ENCODE measurements at regions not wholly inside any gene's neighbourhood (a gene's known extent, or its start where the extent isn't known, plus 50 kb on each side); places are given as distances from the start of the nearest gene placed in this dataset.
"Not testable (repeated sequence)": the region's sequence is repeated elsewhere in the genome, so short reads cannot be mapped to it uniquely, and the experiment has no call there.

- no peaks in the 10 kb centered on the region for H3K9me3 ChIP-seq (ENCODE audit: control insufficient read depth, low read length)
- H3K4me3 ChIP-seq (ENCODE audit: extremely low read depth, insufficient read depth, low read length, poor library complexity, severe bottlenecking): no peak overlapping the region
- WGBS, 2 experiments (ENCODE audit: insufficient coverage in 2 of 2): 81 to 84% methylated on average over 3 of the region's 4 CpGs
- no peak overlapping the region for H3K27ac ChIP-seq (ENCODE audit: low read depth, low read length, severe bottlenecking)
- H3K36me3 ChIP-seq (ENCODE audit: control insufficient read depth, insufficient read depth, low read length): no peaks in the 10 kb centered on the region
- H3K4me1 ChIP-seq (ENCODE audit: control insufficient read depth, insufficient read depth, low read length, poor library complexity, severe bottlenecking): no peaks in the 10 kb centered on the region
These were observed 82.1 kb upstream of the DTNBP1 start for GRCh38 chr6:15744818-15745402.

- WGBS, 2 experiments (ENCODE audit: insufficient coverage in 2 of 2): no CpG with 5 or more reads among the region's 1 CpG
- not testable (repeated sequence) for H3K4me1 ChIP-seq (ENCODE audit: control insufficient read depth, insufficient read depth, low read length, poor library complexity, severe bottlenecking); H3K27ac ChIP-seq (ENCODE audit: low read depth, low read length, severe bottlenecking); H3K9me3 ChIP-seq (ENCODE audit: control insufficient read depth, low read length); H3K4me3 ChIP-seq (ENCODE audit: extremely low read depth, insufficient read depth, low read length, poor library complexity, severe bottlenecking); H3K36me3 ChIP-seq (ENCODE audit: control insufficient read depth, insufficient read depth, low read length)
These were observed 79.2 kb upstream of the DTNBP1 start for GRCh38 chr6:15742013-15742412.

DNA sequence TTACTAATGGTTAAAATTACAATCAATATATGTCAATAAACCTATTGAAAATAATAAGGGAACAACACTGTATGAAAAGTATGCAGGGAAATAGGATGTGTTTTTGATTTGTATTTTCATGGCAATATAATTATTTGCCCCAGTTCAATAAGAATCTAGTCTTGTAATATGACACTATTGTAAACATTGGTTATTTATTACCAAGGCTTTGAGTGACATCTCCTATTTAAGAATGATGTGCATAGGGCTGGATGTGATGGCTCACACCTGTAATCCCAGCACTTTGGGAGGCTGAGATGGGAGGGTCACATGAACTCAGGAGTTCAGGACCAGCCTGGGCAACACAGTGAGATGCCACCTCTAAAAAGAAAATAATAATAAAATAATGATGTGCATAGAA, 78.6 kb upstream of the DTNBP1 start:
- no peak overlapping the region for H3K4me3 ChIP-seq (ENCODE audit: extremely low read depth, insufficient read depth, low read length, poor library complexity, severe bottlenecking)
- no peak overlapping the region for H3K27ac ChIP-seq (ENCODE audit: low read depth, low read length, severe bottlenecking)
- H3K4me1 ChIP-seq (ENCODE audit: control insufficient read depth, insufficient read depth, low read length, poor library complexity, severe bottlenecking): no peaks in the 10 kb centered on the region
- no peaks in the 10 kb centered on the region for H3K9me3 ChIP-seq (ENCODE audit: control insufficient read depth, low read length)
- no peaks in the 10 kb centered on the region for H3K36me3 ChIP-seq (ENCODE audit: control insufficient read depth, insufficient read depth, low read length)

- Histone ChIP-seq H3K36me3 (ENCODE audit: control insufficient read depth, insufficient read depth, low read length) (no peaks in the 10 kb centered on the region), H3K9me3 (ENCODE audit: control insufficient read depth, low read length) (no peaks in the 10 kb centered on the region), H3K27ac (ENCODE audit: low read depth, low read length, severe bottlenecking) (peak overlapping the region; percentile 10), H3K4me1 (ENCODE audit: control insufficient read depth, insufficient read depth, low read length, poor library complexity, severe bottlenecking) (peaks cover 6% of the 10 kb centered on the region), H3K4me3 (ENCODE audit: extremely low read depth, insufficient read depth, low read length, poor library complexity, severe bottlenecking) (no peak overlapping the region)
- WGBS, 2 experiments (ENCODE audit: insufficient coverage in 2 of 2): 67 to 78% methylated on average over 1 to 2 of the region's 3 CpGs
These were observed 77.0 kb upstream of the DTNBP1 start for GRCh38 chr6:15739867-15740266.

- peaks cover 6% of the 10 kb centered on the region for H3K4me1 ChIP-seq (ENCODE audit: control insufficient read depth, insufficient read depth, low read length, poor library complexity, severe bottlenecking)
- no peaks in the 10 kb centered on the region for H3K9me3 ChIP-seq (ENCODE audit: control insufficient read depth, low read length)
- H3K4me3 ChIP-seq (ENCODE audit: extremely low read depth, insufficient read depth, low read length, poor library complexity, severe bottlenecking): no peak overlapping the region
- peak overlapping the region; percentile 10 for H3K27ac ChIP-seq (ENCODE audit: low read depth, low read length, severe bottlenecking)
- 80% methylated on average over 1 of the region's 2 CpGs; no CpG with 5 or more reads in 1 of the 2 experiments for WGBS, 2 experiments (ENCODE audit: insufficient coverage in 2 of 2)
- no peaks in the 10 kb centered on the region for H3K36me3 ChIP-seq (ENCODE audit: control insufficient read depth, insufficient read depth, low read length)
These were observed 76.5 kb upstream of the DTNBP1 start for GRCh38 chr6:15739353-15739752.

DNA sequence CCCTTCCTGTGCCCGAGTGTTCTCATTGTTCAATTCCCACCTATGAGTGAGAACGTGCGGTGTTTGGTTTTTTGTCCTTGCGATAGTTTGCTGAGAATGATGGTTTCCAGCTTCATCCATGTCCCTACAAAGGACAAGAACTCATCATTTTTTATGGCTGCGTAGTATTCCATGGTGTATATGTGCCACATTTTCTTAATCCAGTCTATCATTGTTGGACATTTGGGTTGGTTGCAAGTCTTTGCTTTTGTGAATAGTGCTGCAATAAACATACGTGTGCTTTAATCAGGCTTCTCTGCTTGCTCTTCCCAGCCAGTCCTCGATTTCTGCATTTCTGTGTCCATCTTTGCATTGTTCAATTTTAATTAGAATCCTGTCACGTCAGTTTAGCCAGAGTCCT, 75.4 kb upstream of the DTNBP1 start:
- not testable (repeated sequence) for H3K4me3 ChIP-seq (ENCODE audit: extremely low read depth, insufficient read depth, low read length, poor library complexity, severe bottlenecking); H3K4me1 ChIP-seq (ENCODE audit: control insufficient read depth, insufficient read depth, low read length, poor library complexity, severe bottlenecking); H3K27ac ChIP-seq (ENCODE audit: low read depth, low read length, severe bottlenecking); H3K36me3 ChIP-seq (ENCODE audit: control insufficient read depth, insufficient read depth, low read length); H3K9me3 ChIP-seq (ENCODE audit: control insufficient read depth, low read length)
- 64% methylated on average over 3 of the region's 8 CpGs for WGBS, 2 experiments (ENCODE audit: insufficient coverage in 2 of 2)

- Histone ChIP-seq H3K4me3 (ENCODE audit: extremely low read depth, insufficient read depth, low read length, poor library complexity, severe bottlenecking) (no peak overlapping the region), H3K9me3 (ENCODE audit: control insufficient read depth, low read length) (no peaks in the 10 kb centered on the region), H3K4me1 (ENCODE audit: control insufficient read depth, insufficient read depth, low read length, poor library complexity, severe bottlenecking) (peaks cover 6% of the 10 kb centered on the region), H3K27ac (ENCODE audit: low read depth, low read length, severe bottlenecking) (no peak overlapping the region), H3K36me3 (ENCODE audit: control insufficient read depth, insufficient read depth, low read length) (no peaks in the 10 kb centered on the region)
- WGBS, 2 experiments (ENCODE audit: insufficient coverage in 2 of 2): 83 to 100% methylated on average over 3 of the region's 3 CpGs
These were observed 73.5 kb upstream of the DTNBP1 start for GRCh38 chr6:15736297-15736696.

- H3K4me3 ChIP-seq (ENCODE audit: extremely low read depth, insufficient read depth, low read length, poor library complexity, severe bottlenecking): no peak overlapping the region
- H3K4me1 ChIP-seq (ENCODE audit: control insufficient read depth, insufficient read depth, low read length, poor library complexity, severe bottlenecking): peaks cover 6% of the 10 kb centered on the region
- H3K36me3 ChIP-seq (ENCODE audit: control insufficient read depth, insufficient read depth, low read length): no peaks in the 10 kb centered on the region
- H3K9me3 ChIP-seq (ENCODE audit: control insufficient read depth, low read length): no peaks in the 10 kb centered on the region
- 50 to 100% methylated on average over 1 to 2 of the region's 5 CpGs for WGBS, 2 experiments (ENCODE audit: insufficient coverage in 2 of 2)
- no peak overlapping the region for H3K27ac ChIP-seq (ENCODE audit: low read depth, low read length, severe bottlenecking)
These were observed 72.9 kb upstream of the DTNBP1 start for GRCh38 chr6:15735567-15736265.

DNA sequence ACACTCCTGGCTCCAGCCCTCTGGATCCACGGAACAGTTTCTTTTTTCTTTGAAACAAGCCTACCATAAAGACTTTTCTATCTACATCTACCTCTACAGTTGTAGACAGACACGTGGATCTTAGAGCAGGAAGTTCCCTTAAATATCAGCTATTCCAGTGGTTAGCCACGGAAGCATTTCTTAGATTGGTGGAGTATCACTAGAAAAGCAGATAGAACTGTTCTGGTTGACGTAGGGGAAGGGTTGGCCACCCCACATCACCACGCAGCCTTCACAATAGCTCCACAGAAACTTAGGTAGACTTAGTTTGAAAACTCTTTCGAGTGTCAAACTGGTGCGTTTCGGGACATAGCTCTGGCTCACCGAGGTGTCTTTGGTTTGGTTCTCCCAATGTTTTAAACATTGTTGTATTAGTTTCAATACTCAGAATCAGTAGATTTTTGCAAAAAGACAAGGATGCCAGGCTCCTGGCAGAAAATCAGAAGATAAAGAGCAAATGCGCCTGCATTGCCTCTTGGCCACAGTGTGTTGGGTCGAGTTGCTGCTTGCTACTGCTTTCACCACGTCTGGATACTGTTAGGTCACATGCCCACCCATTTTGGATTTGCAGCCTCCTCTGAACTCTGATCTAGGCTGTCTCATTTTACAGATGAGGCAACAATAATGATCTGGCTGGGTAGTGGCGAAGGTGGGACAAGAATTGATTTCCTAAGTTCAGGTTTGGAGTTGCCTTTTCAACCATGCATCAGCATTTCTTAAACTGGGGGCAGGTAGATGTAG, 71.5 kb upstream of the DTNBP1 start:
- no peaks in the 10 kb centered on the region for H3K36me3 ChIP-seq (ENCODE audit: control insufficient read depth, insufficient read depth, low read length)
- no peaks in the 10 kb centered on the region for H3K9me3 ChIP-seq (ENCODE audit: control insufficient read depth, low read length)
- WGBS, 2 experiments (ENCODE audit: insufficient coverage in 2 of 2): 90 to 98% methylated on average over 6 to 7 of the region's 13 CpGs
- H3K27ac ChIP-seq (ENCODE audit: low read depth, low read length, severe bottlenecking): no peak overlapping the region
- H3K4me3 ChIP-seq (ENCODE audit: extremely low read depth, insufficient read depth, low read length, poor library complexity, severe bottlenecking): no peak overlapping the region
- H3K4me1 ChIP-seq (ENCODE audit: control insufficient read depth, insufficient read depth, low read length, poor library complexity, severe bottlenecking): peaks cover 6% of the 10 kb centered on the region

GRCh38 chr6:15730922-15731321, 68.1 kb upstream of the DTNBP1 start:
- H3K4me3 ChIP-seq (ENCODE audit: extremely low read depth, insufficient read depth, low read length, poor library complexity, severe bottlenecking): no peak overlapping the region
- H3K36me3 ChIP-seq (ENCODE audit: control insufficient read depth, insufficient read depth, low read length): no peaks in the 10 kb centered on the region
- WGBS, 2 experiments (ENCODE audit: insufficient coverage in 2 of 2): 96 to 100% methylated on average over 3 to 4 of the region's 4 CpGs
- H3K27ac ChIP-seq (ENCODE audit: low read depth, low read length, severe bottlenecking): no peak overlapping the region
- H3K4me1 ChIP-seq (ENCODE audit: control insufficient read depth, insufficient read depth, low read length, poor library complexity, severe bottlenecking): peaks cover 6% of the 10 kb centered on the region
- no peaks in the 10 kb centered on the region for H3K9me3 ChIP-seq (ENCODE audit: control insufficient read depth, low read length)

GRCh38 chr6:15730442-15730841, 67.6 kb upstream of the DTNBP1 start:
- Histone ChIP-seq H3K27ac (ENCODE audit: low read depth, low read length, severe bottlenecking) (no peak overlapping the region), H3K9me3 (ENCODE audit: control insufficient read depth, low read length) (no peaks in the 10 kb centered on the region), H3K4me1 (ENCODE audit: control insufficient read depth, insufficient read depth, low read length, poor library complexity, severe bottlenecking) (peaks cover 6% of the 10 kb centered on the region), H3K36me3 (ENCODE audit: control insufficient read depth, insufficient read depth, low read length) (no peaks in the 10 kb centered on the region), H3K4me3 (ENCODE audit: extremely low read depth, insufficient read depth, low read length, poor library complexity, severe bottlenecking) (no peak overlapping the region)
- WGBS, 2 experiments (ENCODE audit: insufficient coverage in 2 of 2): 88 to 92% methylated on average over 4 to 5 of the region's 6 CpGs

All from mesodermal cell (in vitro differentiated cells).